GM23338 (cell line): ENCODE measurements at regions not wholly inside any gene's neighbourhood (a gene's known extent, or its start where the extent isn't known, plus 50 kb on each side); places are given as distances from the start of the nearest gene placed in this dataset.

Experiments
- CREB1 ChIP-seq: fragments of 250-450 bp; sonication (Bioruptor Pico); IDR thresholded peaks from 2 replicates; pipeline ENCODE4 v1.5.0; 2020; ENCODE audit warnings: low read depth, mild to moderate bottlenecking, moderate library complexity
- ETS1 ChIP-seq: IDR thresholded peaks from 2 replicates; pipeline ENCODE4 v1.6.1; 2016; ENCODE audit warnings: antibody characterized with exemption
- EZH2 ChIP-seq: fragments of 200-600 bp; sonication (generic); IDR thresholded peaks from one replicate; pipeline ENCODE4 v1.8.0; 2017; ENCODE audit warnings: antibody characterized with exemption, mild to moderate bottlenecking, low read depth; ENCODE audit not compliant: unreplicated experiment
- EZH2phosphoT487 ChIP-seq: fragments of 200-600 bp; sonication (generic); IDR thresholded peaks from one replicate; pipeline ENCODE4 v1.8.1; 2018; ENCODE audit warnings: antibody characterized with exemption; ENCODE audit not compliant: unreplicated experiment
- JUNB ChIP-seq: IDR thresholded peaks from one replicate; pipeline ENCODE4 v1.6.1; 2016; ENCODE audit warnings: antibody characterized with exemption; ENCODE audit not compliant: unreplicated experiment
- NANOG ChIP-seq: IDR thresholded peaks from 2 replicates; pipeline ENCODE4 v1.6.1; 2016; ENCODE audit warnings: antibody characterized with exemption, borderline replicate concordance
- POLR2AphosphoS5 ChIP-seq: IDR thresholded peaks from 2 replicates; pipeline ENCODE4 v1.6.1; 2016; ENCODE audit warnings: antibody characterized with exemption, low read depth
- REST ChIP-seq: IDR thresholded peaks from one replicate; pipeline ENCODE4 v1.6.1; 2018; ENCODE audit warnings: antibody characterized with exemption; ENCODE audit not compliant: unreplicated experiment
- ZNF114 ChIP-seq: fragments of 250-450 bp; sonication (Bioruptor Pico); IDR thresholded peaks from 2 replicates; pipeline ENCODE4 v1.5.0; 2020; ENCODE audit warnings: mild to moderate bottlenecking, moderate library complexity
- TF ChIP-seq, protein P1 (sequence below), 2 experiments: fragments of 200-600 bp in 1 of 2; sonication (generic) in 1 of 2; conservative IDR thresholded peaks; 2 replicates each; pipeline versions ENCODE4 v1.5.1 to v1.6.1; 2016 to 2017; ENCODE audit warnings: antibody characterized with exemption in 2 of 2, low read depth in 2 of 2, mild to moderate bottlenecking in 2 of 2, moderate library complexity in 1 of 2
- TF ChIP-seq, protein P2 (sequence below): fragments of 250-450 bp; sonication (Bioruptor Pico); IDR thresholded peaks from 2 replicates; pipeline ENCODE4 v1.5.0; 2020; ENCODE audit warnings: mild to moderate bottlenecking, moderate library complexity

DNA sequence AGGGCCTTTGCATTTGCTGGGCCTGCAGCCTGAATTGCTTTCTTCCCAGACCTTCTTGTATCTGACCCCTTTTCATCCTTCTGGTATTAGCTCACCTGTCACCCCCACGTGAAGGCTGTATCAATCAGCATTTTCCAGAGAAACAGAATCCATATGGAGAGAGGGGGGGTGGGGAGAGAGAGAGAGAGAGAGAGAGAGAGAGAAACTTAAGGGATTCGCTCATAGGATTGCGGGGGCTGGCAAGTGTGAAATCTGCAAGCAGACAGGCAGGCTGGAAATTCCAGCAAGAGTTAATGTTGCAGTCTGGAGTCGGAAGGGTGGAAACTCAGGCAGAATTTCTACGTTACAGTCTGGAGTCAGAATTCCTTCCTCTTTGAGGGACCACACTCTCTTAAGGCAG lies 410.7 kb upstream of the SULF2 start:
- TF ChIP-seq, protein P1, sequence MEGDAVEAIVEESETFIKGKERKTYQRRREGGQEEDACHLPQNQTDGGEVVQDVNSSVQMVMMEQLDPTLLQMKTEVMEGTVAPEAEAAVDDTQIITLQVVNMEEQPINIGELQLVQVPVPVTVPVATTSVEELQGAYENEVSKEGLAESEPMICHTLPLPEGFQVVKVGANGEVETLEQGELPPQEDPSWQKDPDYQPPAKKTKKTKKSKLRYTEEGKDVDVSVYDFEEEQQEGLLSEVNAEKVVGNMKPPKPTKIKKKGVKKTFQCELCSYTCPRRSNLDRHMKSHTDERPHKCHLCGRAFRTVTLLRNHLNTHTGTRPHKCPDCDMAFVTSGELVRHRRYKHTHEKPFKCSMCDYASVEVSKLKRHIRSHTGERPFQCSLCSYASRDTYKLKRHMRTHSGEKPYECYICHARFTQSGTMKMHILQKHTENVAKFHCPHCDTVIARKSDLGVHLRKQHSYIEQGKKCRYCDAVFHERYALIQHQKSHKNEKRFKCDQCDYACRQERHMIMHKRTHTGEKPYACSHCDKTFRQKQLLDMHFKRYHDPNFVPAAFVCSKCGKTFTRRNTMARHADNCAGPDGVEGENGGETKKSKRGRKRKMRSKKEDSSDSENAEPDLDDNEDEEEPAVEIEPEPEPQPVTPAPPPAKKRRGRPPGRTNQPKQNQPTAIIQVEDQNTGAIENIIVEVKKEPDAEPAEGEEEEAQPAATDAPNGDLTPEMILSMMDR (conservative IDR thresholded peaks at IDR 0.05; ENCODE audit: low read depth in 2 of 2): no peak
- TF ChIP-seq POLR2AphosphoS5 (no peak), CREB1 (CRISPR knock-in tag) (no peak), JUNB (no peak), REST (no peak), EZH2 (no peak), EZH2phosphoT487 (no peak), ETS1 (no peak), ZNF114 (CRISPR knock-in tag) (no peak), NANOG (no peak)
- TF ChIP-seq, protein P2, sequence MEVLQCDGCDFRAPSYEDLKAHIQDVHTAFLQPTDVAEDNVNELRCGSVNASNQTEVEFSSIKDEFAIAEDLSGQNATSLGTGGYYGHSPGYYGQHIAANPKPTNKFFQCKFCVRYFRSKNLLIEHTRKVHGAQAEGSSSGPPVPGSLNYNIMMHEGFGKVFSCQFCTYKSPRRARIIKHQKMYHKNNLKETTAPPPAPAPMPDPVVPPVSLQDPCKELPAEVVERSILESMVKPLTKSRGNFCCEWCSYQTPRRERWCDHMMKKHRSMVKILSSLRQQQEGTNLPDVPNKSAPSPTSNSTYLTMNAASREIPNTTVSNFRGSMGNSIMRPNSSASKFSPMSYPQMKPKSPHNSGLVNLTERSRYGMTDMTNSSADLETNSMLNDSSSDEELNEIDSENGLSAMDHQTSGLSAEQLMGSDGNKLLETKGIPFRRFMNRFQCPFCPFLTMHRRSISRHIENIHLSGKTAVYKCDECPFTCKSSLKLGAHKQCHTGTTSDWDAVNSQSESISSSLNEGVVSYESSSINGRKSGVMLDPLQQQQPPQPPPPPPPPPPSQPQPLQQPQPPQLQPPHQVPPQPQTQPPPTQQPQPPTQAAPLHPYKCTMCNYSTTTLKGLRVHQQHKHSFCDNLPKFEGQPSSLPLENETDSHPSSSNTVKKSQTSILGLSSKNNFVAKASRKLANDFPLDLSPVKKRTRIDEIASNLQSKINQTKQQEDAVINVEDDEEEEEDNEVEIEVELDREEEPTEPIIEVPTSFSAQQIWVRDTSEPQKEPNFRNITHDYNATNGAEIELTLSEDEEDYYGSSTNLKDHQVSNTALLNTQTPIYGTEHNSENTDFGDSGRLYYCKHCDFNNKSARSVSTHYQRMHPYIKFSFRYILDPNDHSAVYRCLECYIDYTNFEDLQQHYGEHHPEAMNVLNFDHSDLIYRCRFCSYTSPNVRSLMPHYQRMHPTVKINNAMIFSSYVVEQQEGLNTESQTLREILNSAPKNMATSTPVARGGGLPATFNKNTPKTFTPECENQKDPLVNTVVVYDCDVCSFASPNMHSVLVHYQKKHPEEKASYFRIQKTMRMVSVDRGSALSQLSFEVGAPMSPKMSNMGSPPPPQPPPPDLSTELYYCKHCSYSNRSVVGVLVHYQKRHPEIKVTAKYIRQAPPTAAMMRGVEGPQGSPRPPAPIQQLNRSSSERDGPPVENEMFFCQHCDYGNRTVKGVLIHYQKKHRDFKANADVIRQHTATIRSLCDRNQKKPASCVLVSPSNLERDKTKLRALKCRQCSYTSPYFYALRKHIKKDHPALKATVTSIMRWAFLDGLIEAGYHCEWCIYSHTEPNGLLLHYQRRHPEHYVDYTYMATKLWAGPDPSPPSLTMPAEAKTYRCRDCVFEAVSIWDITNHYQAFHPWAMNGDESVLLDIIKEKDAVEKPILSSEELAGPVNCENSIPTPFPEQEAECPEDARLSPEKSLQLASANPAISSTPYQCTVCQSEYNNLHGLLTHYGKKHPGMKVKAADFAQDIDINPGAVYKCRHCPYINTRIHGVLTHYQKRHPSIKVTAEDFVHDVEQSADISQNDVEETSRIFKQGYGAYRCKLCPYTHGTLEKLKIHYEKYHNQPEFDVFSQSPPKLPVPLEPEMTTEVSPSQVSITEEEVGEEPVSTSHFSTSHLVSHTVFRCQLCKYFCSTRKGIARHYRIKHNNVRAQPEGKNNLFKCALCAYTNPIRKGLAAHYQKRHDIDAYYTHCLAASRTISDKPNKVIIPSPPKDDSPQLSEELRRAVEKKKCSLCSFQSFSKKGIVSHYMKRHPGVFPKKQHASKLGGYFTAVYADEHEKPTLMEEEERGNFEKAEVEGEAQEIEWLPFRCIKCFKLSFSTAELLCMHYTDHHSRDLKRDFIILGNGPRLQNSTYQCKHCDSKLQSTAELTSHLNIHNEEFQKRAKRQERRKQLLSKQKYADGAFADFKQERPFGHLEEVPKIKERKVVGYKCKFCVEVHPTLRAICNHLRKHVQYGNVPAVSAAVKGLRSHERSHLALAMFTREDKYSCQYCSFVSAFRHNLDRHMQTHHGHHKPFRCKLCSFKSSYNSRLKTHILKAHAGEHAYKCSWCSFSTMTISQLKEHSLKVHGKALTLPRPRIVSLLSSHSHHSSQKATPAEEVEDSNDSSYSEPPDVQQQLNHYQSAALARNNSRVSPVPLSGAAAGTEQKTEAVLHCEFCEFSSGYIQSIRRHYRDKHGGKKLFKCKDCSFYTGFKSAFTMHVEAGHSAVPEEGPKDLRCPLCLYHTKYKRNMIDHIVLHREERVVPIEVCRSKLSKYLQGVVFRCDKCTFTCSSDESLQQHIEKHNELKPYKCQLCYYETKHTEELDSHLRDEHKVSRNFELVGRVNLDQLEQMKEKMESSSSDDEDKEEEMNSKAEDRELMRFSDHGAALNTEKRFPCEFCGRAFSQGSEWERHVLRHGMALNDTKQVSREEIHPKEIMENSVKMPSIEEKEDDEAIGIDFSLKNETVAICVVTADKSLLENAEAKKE (CRISPR knock-in tag): no peak
